ENCODE measurements at regions not wholly inside any gene's neighbourhood (a gene's known extent, or its start where the extent isn't known, plus 50 kb on each side); places are given as distances from the start of the nearest gene placed in this dataset.

DNA sequence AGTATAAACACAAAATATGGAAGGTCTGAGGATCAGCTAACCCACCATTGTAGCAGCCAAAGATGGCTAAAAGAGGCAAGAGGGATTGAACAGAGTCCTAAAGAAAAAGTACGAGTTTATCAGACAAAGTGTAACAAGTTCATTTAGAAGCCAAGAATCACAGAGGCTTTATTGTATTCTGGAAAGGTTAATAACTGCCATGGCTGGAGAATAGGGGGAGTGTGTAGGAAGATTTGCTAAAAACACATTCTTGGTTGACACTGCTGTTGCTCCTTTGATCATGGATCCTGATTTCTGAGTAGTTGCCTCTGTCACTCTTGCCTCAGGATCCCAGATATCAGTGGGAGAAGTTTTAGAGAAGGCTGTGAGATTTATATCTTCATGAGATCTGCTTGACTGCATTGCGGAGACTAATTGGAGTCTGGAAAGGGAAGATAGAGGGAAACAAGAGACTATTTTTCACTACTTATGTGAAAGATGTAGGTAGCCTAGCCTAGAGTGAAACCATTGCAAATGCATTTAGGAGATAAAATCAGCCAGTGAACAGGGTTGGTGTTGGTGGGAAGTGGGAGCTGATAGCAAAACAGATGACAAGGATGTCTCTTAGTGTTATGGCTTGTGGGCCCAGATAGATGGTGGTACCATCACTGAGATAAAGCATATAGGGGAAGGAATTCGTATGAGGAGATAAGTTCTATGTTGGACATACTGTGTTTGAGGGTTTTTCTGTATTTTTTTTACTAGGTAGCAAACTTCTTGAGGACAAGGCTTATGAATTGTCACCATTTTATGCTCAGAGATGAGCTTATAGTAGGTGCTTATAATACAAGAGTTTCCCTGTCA, 402.9 kb upstream of the PDE3A start:
- DNase-seq = no peak

DNA sequence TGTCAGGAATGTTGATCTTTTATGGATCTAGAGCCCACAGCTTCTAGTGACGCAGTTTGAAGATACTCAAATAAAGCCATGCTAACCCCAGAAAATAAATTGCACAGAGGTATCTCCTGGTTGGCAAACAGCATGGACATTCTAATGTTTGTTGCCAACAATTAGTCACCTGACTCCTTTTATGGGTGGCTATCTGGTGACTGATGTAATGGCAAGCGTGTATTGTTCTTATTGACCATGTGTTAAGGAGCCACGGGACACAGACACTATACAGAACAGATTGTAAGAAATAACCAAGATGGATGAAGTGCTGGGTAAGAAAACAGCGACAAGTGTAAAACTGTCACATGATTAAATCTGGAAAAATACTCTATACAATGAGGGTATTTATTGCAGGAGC, 401.3 kb upstream of the PDE3A start:
- DNase-seq = no peak

DNA sequence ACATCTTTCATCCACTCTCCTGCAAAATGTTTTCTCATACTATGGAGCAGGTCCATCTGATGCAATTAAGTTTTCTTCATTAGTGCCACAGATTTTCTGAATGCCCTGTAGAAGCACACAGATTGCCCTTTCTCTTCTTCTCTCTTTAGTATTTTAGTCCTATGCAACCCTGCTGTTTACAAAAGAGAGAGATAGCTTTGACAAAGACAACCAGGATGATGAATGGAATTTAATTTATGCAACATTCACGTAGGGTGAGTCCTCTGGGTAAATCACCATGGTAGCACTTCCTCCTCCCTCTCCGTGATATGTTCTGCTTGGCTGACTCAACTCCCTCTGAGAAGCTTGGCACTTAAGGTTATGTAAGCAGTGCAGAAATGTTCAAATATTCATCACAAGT, 400.9 kb upstream of the PDE3A start:
- no peak for DNase-seq

DNA sequence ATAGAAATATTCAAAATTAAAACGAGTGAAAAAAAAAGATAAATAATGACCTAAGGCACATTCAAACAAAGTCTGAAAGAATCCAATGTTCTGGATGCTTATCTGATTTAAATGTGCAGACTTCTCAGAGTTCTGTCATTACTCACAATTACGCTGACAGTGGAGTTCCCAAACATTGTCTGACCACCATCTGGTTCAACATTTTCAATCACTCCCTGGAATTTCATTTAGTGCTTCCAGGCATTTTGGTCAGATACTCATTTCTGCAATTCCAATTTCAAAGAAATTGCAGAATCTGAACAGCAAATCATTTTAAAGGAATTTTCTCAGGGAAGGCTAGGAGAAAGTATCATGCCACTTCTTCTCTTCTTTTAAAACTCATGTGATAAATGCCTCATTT, 398.2 kb upstream of the PDE3A start:
- DNase-seq = no peak

DNA sequence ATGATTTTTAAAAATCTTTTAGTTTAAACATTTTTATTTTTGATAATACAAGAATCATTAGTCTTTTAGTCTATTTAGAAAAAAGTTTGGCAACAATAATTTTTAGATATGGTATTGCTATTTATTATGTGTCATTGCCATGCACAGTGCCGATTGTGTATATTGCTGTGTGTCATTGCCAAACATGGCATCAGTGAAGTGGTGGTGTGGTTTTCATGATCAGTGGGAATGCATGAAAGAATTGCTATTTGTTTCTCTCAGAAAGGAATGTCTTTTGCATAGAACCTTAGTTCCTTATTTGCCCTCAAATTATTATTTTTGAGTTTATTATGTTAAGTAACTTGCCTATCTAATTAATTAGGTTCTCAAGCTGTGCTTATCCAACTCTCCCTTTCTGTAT, 397.5 kb upstream of the PDE3A start:
- no peak for DNase-seq

DNA sequence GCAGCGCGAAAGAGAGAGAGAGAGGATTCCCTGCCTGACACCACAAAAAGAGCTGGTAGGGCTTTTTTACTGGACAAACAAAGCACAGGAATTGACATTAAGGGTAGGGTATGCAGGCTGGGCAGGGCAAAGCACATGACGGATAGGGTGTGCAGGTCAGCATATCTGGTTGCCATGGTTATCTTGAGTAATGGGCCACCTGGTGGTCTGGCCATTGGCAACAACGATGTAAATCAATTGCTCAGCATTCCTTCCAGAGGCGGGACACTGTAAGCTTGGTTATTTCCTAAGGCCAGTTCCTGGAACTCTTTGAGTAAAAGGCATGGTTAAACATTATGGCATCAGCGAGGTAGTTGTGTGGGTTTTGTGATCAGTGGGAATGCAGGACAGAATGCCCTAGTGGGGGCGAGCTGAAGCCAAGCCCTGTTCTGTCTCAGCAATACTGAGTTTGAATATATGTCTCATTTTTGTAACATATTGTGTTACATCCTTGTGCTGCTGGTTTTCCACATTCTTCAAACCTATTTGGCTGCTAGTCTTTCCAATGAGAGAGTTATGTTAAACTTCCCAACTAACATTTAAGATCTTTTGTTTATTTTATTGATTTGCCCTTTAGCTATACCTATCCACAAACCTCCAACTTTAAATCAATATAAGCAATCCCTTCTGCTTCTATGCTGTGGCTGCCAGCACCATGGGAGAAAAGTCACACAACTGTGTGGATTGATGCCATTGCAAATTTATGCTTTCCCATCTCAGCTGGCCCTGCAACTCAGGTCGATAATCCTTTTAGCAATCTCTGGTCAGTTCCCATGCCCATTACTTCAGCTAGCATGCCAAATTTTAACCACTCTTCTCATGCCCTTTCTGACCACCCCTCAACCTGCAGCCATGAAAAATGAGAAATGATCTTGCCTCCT, 396.7 kb upstream of the PDE3A start:
- DNase-seq = no peak

DNA sequence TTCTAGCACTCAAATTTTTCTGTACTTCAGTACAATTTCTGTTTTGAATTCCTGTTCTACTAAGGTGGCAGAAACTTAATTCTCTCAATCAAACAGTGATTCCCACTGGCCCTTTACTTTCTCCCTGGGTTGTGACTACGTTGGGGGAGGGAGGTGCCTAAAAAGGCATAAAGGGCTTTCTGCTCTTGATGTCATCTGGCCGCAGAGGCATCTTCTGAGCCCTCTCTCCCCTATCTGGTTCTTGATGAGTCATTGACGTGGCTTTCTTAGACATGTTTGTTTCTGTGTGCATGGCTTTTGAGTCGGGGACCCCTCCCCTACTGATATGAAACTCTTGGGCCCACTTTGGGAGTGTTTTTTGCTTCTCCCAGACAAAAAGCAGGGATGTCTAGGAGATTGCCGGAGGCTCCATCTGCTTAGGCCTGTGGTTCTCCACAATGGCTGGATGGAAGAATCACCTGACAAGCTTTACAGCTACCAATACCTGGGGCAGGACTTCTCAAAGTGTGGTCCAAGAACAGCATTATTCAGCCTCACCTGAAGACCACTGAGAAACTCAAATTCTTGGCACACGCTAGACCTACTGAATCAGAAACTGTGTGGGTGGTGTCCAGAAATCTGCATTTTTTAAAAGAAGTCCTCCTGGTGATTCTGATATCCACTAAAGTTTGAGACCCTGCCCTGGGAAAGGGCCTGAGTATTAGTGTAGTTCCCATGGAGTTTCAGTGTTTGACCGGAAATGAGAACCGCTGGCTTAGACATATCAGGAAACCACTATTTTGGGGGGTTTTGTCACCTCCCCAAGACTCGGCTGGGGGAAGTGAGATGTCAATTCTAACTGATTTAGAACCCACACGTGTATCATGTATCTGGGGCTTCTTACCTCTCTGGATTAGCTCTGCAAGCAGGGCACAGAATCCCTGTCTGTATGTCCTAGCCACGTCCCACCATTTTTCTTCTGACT, 395.7 kb upstream of the PDE3A start:
- DNase-seq = no peak

DNA sequence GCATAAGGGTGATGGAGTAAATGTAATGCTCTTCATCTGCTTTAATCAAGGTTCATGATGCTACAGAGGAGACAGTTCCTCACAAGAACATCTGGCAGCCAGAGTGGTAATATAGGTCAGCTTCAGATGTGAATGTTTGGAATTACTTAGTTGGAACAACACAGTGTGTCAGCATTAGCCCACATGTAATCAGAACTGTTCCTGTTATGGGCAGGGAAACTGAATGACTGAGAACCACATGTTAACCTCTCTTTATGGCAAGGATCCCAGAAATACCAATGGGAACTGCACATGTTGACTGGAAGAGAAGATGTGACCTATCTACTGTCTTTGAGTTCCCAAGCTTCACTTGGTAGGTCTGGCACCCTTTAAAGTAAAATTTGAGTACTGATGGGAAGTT, 390.1 kb upstream of the PDE3A start:
- DNase-seq = no peak

DNA sequence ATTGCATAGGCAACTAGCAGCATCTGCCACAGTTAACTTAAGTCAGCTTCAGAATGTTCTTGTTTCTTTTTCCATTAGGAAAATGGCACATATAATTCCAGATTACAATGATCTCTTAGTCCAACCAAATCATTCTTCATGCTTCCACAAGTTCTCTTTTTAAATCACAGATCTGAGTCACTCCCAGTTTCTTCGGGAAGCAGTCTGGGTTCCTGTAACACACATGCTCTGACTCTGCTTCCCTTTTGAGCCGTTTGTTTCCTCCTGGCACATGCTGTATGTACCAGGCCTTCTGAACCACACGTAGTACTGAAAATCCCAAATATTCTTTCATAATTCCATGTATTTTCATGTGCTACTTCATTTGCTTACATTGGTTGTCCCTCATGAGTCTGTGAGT, 388.8 kb upstream of the PDE3A start:
- DNase-seq = no peak

DNA sequence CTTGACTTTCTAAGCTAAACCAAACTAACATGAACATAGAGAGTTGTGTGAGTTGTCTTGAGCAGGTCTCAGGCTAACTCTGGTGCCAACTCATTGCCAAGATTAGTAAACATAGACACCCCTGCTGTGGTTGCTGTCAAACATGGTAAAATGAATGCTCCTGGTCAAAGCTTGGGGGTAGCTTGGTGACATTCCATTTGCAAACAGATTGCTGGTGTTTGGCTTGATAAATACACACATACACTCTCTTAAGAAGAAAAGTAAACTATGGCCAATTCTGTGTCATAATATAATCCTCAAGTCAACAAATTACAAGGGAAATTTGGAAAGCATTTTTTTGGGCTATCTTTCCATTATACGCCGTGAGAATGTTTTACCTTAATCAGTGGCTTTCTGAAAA, 386.4 kb upstream of the PDE3A start:
- DNase-seq = no peak

DNA sequence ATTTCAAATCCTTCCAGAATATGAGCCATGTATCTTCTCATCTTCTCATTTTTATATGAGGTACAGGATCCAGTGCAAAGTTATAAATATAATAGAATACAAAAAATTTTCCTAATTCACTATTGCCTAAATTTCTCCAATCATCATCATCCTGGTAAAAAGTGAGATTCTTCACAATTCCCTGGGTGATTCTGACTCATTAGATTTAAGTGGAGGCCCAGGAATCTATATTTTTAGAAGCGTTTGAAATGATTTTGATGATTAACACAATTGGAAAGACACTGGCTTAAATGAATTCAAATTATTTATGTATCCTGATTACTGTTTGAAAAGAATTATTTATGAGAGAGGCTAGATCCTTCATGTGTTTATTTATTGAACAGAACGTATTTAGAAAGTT, 380.3 kb upstream of the PDE3A start:
- DNase-seq = no peak

DNA sequence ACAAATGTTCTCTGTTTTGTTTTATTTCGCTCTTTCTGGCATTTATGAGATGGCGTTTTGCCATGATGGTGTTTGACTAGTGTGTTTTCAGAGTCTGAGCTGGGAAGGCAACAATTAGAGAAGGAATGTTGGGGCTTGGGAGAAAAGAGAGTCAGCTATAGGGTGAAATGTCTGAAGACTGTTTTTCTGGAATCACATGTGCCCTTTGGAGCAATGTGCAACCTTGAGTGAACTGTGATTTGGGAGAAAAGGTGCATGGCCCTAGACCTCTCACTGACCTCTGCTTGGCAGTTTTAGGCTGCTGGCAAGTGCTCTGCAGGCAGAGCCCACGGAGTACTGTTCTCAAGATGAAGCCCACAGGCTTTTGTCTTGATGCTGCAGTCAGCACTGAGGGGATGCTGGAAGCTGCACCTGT, 379.9 kb upstream of the PDE3A start:
- DNase-seq = no peak

DNA sequence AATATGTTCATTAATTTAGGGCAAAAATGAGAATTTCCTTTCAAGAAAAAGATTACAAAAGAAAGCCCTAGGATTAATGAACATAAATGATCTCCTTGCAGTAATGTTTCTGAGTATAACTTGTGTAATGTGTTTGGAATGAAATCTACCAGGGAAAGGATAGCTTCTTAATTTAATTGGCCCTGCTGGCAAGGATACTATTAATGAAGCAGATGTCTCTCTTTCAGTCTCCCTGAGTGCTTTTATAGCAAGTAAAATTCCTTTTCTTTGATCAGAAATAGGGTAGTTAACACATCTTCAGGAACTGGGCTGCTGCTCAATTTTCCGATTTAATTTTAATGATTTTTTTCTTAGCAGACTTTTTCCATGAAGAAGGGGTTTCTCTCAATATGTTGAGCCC, 379.4 kb upstream of the PDE3A start:
- DNase-seq = no peak

DNA sequence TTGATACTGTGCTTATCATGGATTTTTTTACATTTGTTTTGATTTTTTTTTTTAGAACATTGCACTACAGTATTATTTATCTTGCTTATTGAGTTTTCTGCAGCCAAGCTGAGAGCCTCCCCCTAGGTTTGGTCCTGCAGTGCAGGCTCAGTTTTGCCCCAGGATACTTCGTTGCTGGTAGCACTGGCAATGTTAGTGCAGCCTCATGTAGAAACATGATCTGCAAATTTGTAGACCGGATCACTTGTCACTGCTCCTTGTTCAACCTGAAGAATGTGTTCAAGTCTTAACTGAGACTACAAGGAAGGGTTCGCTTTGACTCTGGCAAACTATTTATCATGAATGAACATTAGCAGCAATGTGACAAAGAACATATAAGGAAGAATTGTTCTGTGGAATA, 377.2 kb upstream of the PDE3A start:
- DNase-seq = no peak

DNA sequence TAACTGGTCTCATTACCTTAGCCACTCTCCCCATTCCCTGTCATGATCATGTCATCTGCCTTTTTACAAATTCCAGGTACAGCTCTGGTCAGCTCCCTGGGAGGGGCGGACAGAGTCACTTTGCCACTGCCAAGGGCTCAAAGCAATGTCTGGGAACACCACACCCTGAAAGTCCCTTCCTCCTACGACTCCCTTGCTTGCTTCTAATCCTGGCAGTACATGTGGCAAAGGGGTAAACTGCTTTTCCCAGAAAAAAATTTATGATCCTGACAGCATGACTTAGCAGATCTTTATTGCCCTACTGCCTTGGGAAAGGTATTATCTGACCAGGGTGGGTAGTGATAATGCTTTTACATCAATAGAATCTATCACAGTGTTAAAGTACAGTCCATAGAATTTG, 376.0 kb upstream of the PDE3A start:
- no peak for DNase-seq

DNA sequence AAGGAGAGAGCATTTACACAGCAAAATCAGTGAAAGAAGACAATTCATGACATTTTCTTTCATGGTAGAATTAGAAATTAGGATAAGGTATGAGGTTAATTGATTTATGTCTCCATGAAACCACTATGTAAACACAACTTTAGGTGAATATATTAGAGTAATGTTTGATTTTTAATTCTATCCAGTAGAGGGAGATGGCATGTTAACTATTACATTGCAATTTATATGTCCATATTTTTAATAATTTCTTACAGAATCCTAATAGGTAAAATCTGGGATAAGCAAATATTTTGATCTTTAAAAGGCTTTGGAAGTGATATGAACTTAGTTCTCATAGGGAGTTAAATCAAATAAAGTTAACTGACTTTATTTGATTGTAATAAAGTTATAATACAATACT, 373.4 kb upstream of the PDE3A start:
- no peak for DNase-seq

DNA sequence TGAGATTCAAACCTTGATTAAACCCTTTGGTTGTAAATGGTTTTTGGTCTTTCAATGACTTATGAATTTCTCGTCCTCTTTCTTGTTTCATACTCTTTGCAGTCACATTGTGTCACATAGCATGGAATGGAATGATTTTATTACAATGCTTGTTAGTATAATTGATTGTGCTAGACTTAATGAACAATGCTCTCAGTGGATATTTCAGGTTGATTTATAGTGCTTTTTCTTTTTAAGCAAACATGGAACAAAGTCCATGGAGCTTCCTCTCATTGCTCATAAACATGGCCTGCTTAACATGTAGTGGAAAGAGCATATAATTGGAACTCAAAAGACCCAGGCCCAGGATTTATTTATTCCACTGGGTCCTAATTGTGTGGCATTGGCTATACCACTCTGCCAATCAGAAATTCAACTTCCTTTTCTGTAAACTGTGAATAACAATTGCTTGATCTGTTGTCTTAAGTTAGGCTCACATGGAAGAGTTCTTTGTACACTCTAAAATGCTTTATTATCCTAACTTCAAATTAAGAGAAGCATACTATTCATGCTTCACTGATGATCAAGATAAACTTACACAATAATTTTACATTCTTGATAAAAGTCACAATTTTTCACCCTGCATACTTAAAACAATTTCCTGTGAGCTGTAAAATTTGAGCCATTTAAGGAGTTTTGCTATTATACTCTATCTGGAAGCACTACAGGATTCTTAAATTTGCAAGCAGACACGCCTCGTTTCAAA, 370.5 kb upstream of the PDE3A start:
- DNase-seq = no peak

DNA sequence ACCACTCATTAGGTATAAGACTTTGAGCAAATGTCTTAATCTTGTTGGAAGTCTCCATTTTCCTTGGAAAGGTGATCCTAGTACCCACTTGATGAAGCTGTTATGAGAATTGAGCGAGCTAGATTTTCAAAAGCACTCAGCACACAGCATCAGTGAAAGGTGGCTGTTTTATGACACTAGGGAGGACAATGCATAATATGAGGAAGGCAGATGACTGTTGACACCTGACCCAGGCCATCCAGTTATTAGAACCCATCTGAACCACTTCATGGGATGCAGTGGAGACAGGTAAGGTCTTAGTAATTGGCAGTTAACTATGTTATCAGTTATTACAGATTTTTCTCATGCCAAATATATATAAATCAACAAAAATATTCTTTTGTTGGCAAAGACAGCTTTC, 369.9 kb upstream of the PDE3A start:
- DNase-seq = no peak

DNA sequence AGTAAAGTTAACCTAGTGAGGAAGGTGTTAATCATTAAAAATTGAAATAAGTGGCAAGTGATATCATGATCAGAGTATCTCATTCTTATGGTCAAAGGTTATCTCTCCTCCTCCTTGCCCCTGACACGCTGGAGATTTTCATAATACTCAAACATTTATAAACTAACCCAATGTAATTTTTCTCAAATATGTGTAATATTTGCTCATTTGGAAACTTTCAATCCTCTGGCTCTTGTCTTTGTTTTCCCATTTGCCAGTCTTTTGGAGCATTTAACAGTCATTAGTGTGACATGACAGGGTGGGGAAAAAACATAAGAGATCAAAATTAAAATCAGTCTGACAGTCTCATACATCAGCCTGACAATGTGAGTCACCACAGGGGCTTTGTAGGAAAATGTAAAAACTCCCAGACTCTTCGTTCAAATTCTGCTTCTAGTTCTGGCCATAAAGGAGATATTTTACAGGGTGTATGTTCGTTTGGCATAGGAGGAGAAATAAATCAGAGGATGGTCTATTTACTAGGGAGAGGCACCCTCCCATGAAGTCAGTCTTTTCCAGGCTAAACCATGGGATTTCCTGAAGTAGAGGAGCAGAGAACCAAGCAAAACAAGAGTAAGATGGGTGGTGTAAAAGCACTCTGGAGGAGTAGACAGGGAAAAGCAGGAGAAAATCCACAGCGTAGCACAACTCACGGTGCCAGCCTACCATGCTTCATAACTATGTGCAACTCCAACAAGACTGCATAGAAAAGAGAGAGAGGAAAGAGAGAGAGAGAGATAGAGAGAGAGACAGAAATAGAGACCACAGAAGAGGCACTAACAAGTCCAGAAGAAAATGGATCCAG, 369.2 kb upstream of the PDE3A start:
- no peak for DNase-seq

DNA sequence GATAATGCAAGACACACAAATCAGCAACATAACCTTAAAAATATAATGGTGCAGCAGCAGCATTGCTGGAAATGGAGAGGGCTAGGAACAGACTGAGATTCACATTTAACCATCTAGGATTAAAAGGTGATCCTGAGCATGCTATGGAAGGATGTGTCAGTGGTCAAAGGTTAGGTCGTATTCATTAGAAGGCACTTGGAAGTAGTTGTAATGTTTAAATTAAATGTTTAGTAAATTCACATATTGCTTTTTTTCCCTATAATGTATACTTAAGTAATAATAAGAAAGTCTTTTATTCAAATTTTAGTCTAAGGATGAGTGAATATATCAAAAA, 368.6 kb upstream of the PDE3A start:
- no peak for DNase-seq

DNA sequence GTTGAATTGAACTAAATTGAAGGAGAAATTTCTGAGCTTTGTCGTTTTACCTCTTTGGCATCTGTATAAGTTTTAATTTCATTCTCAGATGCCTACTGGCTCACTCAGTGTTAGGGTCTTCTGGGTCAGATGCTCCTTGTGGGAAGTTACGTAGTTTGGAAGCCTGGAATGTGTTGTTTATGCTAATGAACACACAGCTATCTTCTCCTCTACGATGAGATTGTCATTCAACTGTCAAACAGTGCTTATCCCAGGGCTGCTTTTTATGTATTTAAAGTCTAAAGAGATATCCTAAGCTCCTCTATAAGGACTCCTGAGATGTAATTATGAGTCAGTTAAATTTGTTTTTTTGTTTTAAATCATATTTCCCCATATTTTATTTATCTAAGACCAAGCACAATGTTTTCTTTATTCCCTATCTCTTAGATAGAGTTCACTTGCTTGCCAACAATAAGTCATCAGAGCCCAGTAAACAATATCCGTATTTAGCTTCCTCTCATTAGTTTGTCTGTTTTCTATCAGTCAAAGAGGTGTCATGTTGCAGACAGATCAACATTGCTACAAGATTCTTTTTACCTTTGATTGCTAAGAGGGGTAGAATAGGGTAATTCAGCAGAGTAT, 368.0 kb upstream of the PDE3A start:
- DNase-seq = no peak
